Loucy (cell line): ENCODE measurements at regions not wholly inside any gene's neighbourhood (a gene's known extent, or its start where the extent isn't known, plus 50 kb on each side); places are given as distances from the start of the nearest gene placed in this dataset.

Experiments used
- H2AFZ ChIP-seq: fragments of 200-600 bp; sonication (generic); 2 replicates; pipeline ENCODE4 v1.6.0; 2016; ENCODE audit warnings: antibody characterized with exemption, mild to moderate bottlenecking, low read length, moderate library complexity
- H3F3A ChIP-seq: fragments of 200-600 bp; 2 replicates; pipeline ENCODE4 v1.6.0; 2016; ENCODE audit warnings: antibody characterized with exemption, low read depth, mild to moderate bottlenecking
- H3K27me3 ChIP-seq: fragments of 200-600 bp; sonication (generic); 2 replicates; pipeline ENCODE4 v1.6.1; 2014; ENCODE audit warnings: low read length, mild to moderate bottlenecking; ENCODE audit not compliant: insufficient read depth, poor library complexity, severe bottlenecking
- H3K36me3 ChIP-seq: fragments of 200-600 bp; sonication (generic); 2 replicates; pipeline ENCODE4 v1.6.1; 2016; ENCODE audit warnings: low read length; ENCODE audit not compliant: insufficient read depth
- H3K4me1 ChIP-seq: fragments of 200-600 bp; sonication (generic); 2 replicates; pipeline ENCODE4 v1.5.1; 2014; ENCODE audit warnings: low read length, mild to moderate bottlenecking; ENCODE audit not compliant: insufficient read depth, poor library complexity, severe bottlenecking
- H3K4me2 ChIP-seq: fragments of 200-600 bp; sonication (generic); 2 replicates; pipeline ENCODE4 v1.6.0; 2014; ENCODE audit warnings: antibody characterized with exemption, low read length, low read depth, mild to moderate bottlenecking; ENCODE audit not compliant: poor library complexity, severe bottlenecking
- H3K4me3 ChIP-seq: fragments of 200-600 bp; sonication (generic); 2 replicates; pipeline ENCODE4 v1.5.1; 2014; ENCODE audit warnings: low read length, mild to moderate bottlenecking, mixed read lengths; ENCODE audit not compliant: poor library complexity, severe bottlenecking
- H3K79me2 ChIP-seq: fragments of 200-600 bp; sonication (generic); 2 replicates; pipeline ENCODE4 v1.6.1; 2014; ENCODE audit warnings: low read length; ENCODE audit not compliant: insufficient read depth
- H3K9ac ChIP-seq: fragments of 200-600 bp; sonication (generic); 2 replicates; pipeline ENCODE4 v1.6.0; 2014; ENCODE audit warnings: mild to moderate bottlenecking, low read depth, low read length, moderate library complexity; ENCODE audit not compliant: poor library complexity, severe bottlenecking
- H3K9me2 ChIP-seq: fragments of 200-600 bp; sonication (generic); replicated peaks from 2 replicates; pipeline ENCODE4 v1.6.1; 2016; ENCODE audit warnings: low read depth, low read length, mixed read lengths
- H3K9me3 ChIP-seq: fragments of 200-600 bp; sonication (generic); 2 replicates; pipeline ENCODE4 v1.6.1; 2014; ENCODE audit warnings: mild to moderate bottlenecking, antibody characterized with exemption, low read length, low read depth; ENCODE audit not compliant: insufficient read depth
- H4K20me1 ChIP-seq: fragments of 200-600 bp; sonication (generic); 2 replicates; pipeline ENCODE4 v1.6.0; 2014; ENCODE audit warnings: antibody characterized with exemption, low read length, mild to moderate bottlenecking; ENCODE audit not compliant: insufficient read depth, poor library complexity, severe bottlenecking
- EZH2phosphoT487 ChIP-seq: fragments of 200-600 bp; IDR thresholded peaks from 2 replicates; pipeline ENCODE4 v1.6.1; 2018; ENCODE audit warnings: antibody characterized with exemption, mild to moderate bottlenecking, moderate library complexity, borderline replicate concordance
- TF ChIP-seq, protein P1 (sequence below): fragments of 200-600 bp; sonication (generic); conservative IDR thresholded peaks from 2 replicates; pipeline ENCODE4 v1.5.1; 2014; ENCODE audit warnings: mild to moderate bottlenecking, antibody characterized with exemption, low read length

DNA sequence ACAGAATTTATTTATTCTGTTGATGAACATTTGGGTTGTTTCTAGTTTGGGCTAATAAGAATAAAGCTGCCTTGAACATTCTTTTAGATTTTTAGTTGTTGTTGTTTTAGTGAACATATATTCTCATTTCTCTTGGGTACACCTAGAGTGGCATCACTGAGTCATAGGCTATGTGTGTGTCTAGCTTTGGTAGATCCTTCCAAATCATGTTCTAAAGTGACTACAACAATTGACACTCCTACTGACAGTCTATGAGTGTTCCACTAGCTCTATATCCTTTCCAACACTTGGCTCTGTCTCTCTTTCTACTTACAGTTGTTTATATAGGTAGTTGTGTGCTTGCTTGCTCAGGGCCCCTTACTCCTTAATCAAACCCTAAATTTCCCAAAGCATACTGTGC is 346.0 kb upstream of the NCAM1 start:
- Histone ChIP-seq H4K20me1 (no peaks in the 10 kb centered on the region), H3K79me2 (no peaks in the 10 kb centered on the region), H3K4me3 (no peak overlapping the region), H3K9me2 (no peaks in the 10 kb centered on the region), H3K36me3 (no peaks in the 10 kb centered on the region), H3F3A (no peaks in the 10 kb centered on the region), H3K9me3 (no peaks in the 10 kb centered on the region), H3K4me1 (no peaks in the 10 kb centered on the region), H3K4me2 (no peak overlapping the region), H2AFZ (no peak overlapping the region), H3K9ac (no peak overlapping the region), H3K27me3 (no peaks in the 10 kb centered on the region)
- TF ChIP-seq EZH2phosphoT487 = no peak
- TF ChIP-seq, protein P1, sequence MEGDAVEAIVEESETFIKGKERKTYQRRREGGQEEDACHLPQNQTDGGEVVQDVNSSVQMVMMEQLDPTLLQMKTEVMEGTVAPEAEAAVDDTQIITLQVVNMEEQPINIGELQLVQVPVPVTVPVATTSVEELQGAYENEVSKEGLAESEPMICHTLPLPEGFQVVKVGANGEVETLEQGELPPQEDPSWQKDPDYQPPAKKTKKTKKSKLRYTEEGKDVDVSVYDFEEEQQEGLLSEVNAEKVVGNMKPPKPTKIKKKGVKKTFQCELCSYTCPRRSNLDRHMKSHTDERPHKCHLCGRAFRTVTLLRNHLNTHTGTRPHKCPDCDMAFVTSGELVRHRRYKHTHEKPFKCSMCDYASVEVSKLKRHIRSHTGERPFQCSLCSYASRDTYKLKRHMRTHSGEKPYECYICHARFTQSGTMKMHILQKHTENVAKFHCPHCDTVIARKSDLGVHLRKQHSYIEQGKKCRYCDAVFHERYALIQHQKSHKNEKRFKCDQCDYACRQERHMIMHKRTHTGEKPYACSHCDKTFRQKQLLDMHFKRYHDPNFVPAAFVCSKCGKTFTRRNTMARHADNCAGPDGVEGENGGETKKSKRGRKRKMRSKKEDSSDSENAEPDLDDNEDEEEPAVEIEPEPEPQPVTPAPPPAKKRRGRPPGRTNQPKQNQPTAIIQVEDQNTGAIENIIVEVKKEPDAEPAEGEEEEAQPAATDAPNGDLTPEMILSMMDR = no peak

DNA sequence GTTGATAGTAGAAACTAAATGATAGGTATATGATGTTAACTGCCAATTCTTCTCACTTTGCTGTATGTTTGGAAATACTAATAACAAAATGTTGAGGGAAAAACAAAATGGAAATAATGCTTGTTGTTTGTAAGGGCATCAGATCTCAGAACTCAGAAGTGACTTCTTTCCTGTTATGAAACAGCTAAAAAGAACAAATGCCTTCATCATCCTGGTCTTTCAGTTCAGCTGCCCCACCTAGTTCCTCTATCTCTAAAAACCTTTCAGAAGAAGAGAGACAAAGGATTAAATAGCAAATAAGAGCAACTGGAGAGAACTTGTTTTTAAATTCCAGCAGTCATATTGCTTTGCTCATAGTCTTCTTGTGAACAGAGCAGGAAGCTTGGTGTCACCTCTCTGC is 345.3 kb upstream of the NCAM1 start:
- Histone ChIP-seq H3K4me1 (no peaks in the 10 kb centered on the region), H2AFZ (no peak overlapping the region)

DNA sequence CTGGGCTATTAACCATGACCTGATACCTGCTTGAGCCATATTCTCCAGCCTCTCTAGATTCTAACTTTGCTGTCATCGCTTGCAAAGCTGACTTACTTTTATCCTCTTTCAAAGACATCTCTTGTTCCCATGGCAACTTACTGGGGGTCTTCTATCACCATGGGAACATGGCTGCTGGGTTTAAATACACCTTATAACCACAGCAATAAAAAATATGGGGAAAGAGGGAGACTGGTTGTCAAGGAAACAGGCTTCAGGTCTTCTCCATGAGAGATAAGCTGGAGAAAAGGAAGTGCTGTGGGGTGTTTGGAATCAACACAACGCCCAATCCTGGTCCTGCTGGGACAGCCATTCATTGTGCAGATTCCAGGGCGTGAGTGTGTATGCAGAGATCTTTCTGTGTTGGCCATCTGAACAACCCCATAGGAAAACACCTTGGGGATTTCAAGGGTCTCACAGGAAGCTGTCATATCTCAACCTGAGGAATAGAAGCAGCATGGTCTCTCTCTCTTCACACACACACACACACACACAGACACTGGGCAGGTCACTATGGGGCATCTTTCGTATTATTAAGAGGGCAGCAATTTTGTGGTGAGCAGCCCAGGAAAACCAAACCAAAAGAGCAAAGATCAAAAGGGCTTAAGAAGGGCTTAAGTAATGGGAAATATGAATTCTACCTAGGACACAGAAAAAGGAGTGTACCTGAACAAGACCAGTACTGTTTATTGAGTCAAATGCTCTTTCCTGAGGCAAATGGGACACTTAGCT is 344.7 kb upstream of the NCAM1 start:
- no peaks in the 10 kb centered on the region for H3F3A ChIP-seq
- no peak overlapping the region for H2AFZ ChIP-seq
- no peaks in the 10 kb centered on the region for H3K36me3 ChIP-seq
- H3K27me3 ChIP-seq = no peaks in the 10 kb centered on the region
- TF ChIP-seq, protein P1 = no peak
- no peak for TF ChIP-seq EZH2phosphoT487
- H3K9ac ChIP-seq = no peak overlapping the region
- H3K4me1 ChIP-seq = no peaks in the 10 kb centered on the region
- H3K9me3 ChIP-seq = no peaks in the 10 kb centered on the region
- no peak overlapping the region for H3K4me2 ChIP-seq
- no peaks in the 10 kb centered on the region for H3K9me2 ChIP-seq
- no peak overlapping the region for H3K4me3 ChIP-seq
- no peaks in the 10 kb centered on the region for H4K20me1 ChIP-seq
- H3K79me2 ChIP-seq = no peaks in the 10 kb centered on the region

More for the DNA sequence above, 345.3 kb upstream of the NCAM1 start:
- Histone ChIP-seq H3K9ac (no peak overlapping the region), H4K20me1 (no peaks in the 10 kb centered on the region), H3K4me3 (no peak overlapping the region), H3K36me3 (no peaks in the 10 kb centered on the region), H3F3A (no peaks in the 10 kb centered on the region), H3K9me3 (no peaks in the 10 kb centered on the region), H3K9me2 (no peaks in the 10 kb centered on the region), H3K79me2 (no peaks in the 10 kb centered on the region), H3K27me3 (no peaks in the 10 kb centered on the region), H3K4me2 (no peak overlapping the region)
- TF ChIP-seq, protein P1 = no peak
- TF ChIP-seq EZH2phosphoT487 = no peak
